OCI-LY3 (cell line): ENCODE measurements at regions not wholly inside any gene's neighbourhood (a gene's known extent, or its start where the extent isn't known, plus 50 kb on each side); places are given as distances from the start of the nearest gene placed in this dataset.

Experiments
- H2AFZ ChIP-seq: fragments of 200-600, 300-600 bp; shearing (Covaris generic); 2 replicates; pipeline ENCODE4 v1.6.0; 2014; ENCODE audit warnings: antibody characterized with exemption, low read depth, low read length
- H3K27ac ChIP-seq: fragments of 200-600, 300-600 bp; sonication (generic); 2 replicates; pipeline ENCODE4 v1.5.1; 2014; ENCODE audit warnings: mild to moderate bottlenecking, low read length, moderate library complexity, mixed read lengths
- H3K27me3 ChIP-seq: fragments of 200-600, 300-600 bp; sonication (generic); 2 replicates; pipeline ENCODE4 v1.6.1; 2014; ENCODE audit warnings: low read depth, low read length, mixed read lengths
- H3K36me3 ChIP-seq: fragments of 200-600, 300-600 bp; sonication (generic); replicated peaks from 2 replicates; pipeline ENCODE3; 2014; ENCODE audit warnings: low read depth, low read length, mixed read lengths
- H3K4me1 ChIP-seq: fragments of 300-600, 200-600 bp; sonication (generic); 2 replicates; pipeline ENCODE4 v1.6.1; 2014; ENCODE audit warnings: low read length, mixed read lengths
- H3K4me2 ChIP-seq: fragments of 200-600, 300-600 bp; sonication (generic); 2 replicates; pipeline ENCODE4 v1.6.1; 2014; ENCODE audit warnings: low read length, mixed read lengths
- H3K4me3 ChIP-seq: fragments of 300-600, 200-600 bp; sonication (generic); 2 replicates; pipeline ENCODE4 v1.5.1; 2014; ENCODE audit warnings: antibody characterized with exemption, mild to moderate bottlenecking, low read length, moderate library complexity
- H3K79me2 ChIP-seq: fragments of 300-600, 200-600 bp; shearing (Covaris generic); 2 replicates; pipeline ENCODE4 v1.6.1; 2014; ENCODE audit warnings: mild to moderate bottlenecking, low read length, mixed read lengths
- H3K9ac ChIP-seq: fragments of 300-600, 200-600 bp; shearing (Covaris generic); 2 replicates; pipeline ENCODE4 v1.6.0; 2014; ENCODE audit warnings: mild to moderate bottlenecking, low read length, moderate library complexity
- H3K9me3 ChIP-seq: fragments of 200-600, 300-600 bp; shearing (Covaris generic); 2 replicates; pipeline ENCODE4 v1.6.1; 2014; ENCODE audit warnings: low read length, mixed read lengths; ENCODE audit not compliant: insufficient read depth
- H4K20me1 ChIP-seq: fragments of 200-600, 300-600 bp; sonication (generic); 2 replicates; pipeline ENCODE4 v1.6.1; 2016; ENCODE audit warnings: low read length, mixed read lengths; ENCODE audit not compliant: insufficient read depth
- EZH2phosphoT487 ChIP-seq: fragments of 200-600 bp; shearing (Covaris generic); IDR thresholded peaks from 2 replicates; pipeline ENCODE4 v1.6.1; 2018; ENCODE audit warnings: antibody characterized with exemption, mixed run types, low read depth
- TF ChIP-seq, protein P1 (sequence below): fragments of 200-600, 300-600 bp; sonication (generic); IDR thresholded peaks from 2 replicates; pipeline ENCODE4 v1.5.1; 2014; ENCODE audit warnings: antibody characterized with exemption, low read length, low read depth

DNA sequence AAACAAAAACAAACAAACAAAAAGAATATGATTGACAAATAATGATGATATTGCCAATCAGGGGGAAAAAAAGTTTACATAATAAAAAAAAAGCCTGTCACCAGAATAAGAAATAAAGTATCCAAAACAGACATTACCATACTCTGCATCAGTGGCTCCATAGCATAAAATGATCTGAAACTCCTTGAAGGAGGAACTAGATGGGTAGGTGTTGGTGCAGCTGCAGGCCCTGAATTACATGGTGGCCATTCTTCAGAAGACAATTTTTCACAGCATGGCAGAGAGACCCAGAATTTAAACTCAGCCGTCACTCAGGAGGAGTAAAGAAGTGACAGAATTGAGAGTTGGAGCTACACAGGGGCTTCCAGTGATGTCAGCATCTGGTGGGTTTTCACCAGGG, 60.2 kb downstream of the GLUL start:
- Histone ChIP-seq H3K27me3 (peaks cover 22% of the 10 kb centered on the region), H2AFZ (peak overlapping the region; percentile 22; the same call in 1 of the 2 replicates), H3K79me2 (no peaks in the 10 kb centered on the region), H3K36me3 (no peaks in the 10 kb centered on the region), H3K4me3 (peak overlapping the region; percentile 41), H3K9me3 (peaks cover 4% of the 10 kb centered on the region; the same call in 1 of the 2 replicates), H3K27ac (peak overlapping the region; percentile 76), H3K9ac (no peak overlapping the region; the same call in 1 of the 2 replicates), H3K4me2 (peak overlapping the region; percentile 61), H4K20me1 (no peaks in the 10 kb centered on the region), H3K4me1 (peaks cover 22% of the 10 kb centered on the region)
- TF ChIP-seq EZH2phosphoT487, result no peak
- TF ChIP-seq, protein P1, sequence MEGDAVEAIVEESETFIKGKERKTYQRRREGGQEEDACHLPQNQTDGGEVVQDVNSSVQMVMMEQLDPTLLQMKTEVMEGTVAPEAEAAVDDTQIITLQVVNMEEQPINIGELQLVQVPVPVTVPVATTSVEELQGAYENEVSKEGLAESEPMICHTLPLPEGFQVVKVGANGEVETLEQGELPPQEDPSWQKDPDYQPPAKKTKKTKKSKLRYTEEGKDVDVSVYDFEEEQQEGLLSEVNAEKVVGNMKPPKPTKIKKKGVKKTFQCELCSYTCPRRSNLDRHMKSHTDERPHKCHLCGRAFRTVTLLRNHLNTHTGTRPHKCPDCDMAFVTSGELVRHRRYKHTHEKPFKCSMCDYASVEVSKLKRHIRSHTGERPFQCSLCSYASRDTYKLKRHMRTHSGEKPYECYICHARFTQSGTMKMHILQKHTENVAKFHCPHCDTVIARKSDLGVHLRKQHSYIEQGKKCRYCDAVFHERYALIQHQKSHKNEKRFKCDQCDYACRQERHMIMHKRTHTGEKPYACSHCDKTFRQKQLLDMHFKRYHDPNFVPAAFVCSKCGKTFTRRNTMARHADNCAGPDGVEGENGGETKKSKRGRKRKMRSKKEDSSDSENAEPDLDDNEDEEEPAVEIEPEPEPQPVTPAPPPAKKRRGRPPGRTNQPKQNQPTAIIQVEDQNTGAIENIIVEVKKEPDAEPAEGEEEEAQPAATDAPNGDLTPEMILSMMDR, result no peak

DNA sequence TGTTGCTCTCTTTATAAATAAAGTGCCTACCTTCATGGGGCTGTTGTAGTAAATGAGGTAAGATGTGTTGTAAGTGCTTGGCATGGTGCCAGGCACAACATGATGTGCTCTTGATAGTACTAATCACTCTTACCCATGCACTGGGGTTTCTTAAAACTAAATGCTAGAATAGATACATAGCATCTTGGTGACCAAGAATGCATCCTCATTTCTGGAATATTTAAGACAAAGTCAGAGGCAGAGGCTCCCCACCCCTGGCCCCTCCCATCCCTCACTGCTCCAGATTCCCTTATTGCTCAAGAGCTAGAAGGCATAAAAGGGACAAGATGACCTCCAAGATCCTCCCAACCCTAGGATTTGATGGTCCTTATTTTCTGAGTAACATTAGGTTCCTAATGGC, 61.3 kb downstream of the GLUL start:
- Histone ChIP-seq H3K4me2 (no peak overlapping the region), H3K27me3 (peaks cover 14% of the 10 kb centered on the region), H3K36me3 (no peaks in the 10 kb centered on the region), H3K27ac (no peak overlapping the region), H3K4me3 (no peak overlapping the region), H3K4me1 (peaks cover 22% of the 10 kb centered on the region), H2AFZ (no peak overlapping the region), H3K79me2 (no peaks in the 10 kb centered on the region), H3K9me3 (peaks cover 4% of the 10 kb centered on the region; the same call in 1 of the 2 replicates), H3K9ac (no peak overlapping the region), H4K20me1 (no peaks in the 10 kb centered on the region)
- TF ChIP-seq, protein P1, result no peak
- no peak for TF ChIP-seq EZH2phosphoT487

DNA sequence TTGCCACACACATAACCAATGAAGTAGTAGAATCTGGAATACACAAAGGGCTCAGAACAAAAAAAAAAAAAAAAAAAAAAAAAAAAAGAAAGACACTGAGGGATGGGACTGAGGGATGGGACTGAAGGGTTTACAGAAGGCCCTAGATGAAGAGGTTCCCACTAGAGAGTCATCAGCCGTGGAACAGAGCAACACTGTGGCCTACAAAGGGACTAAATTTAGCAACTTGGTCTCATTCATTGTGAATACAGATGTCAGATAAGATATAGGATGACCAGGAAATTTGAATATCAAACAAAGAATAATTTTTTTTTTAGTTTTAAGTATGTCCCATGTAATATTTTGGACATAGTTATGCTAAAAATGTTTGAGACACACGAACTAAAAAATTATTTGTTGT, 62.1 kb downstream of the GLUL start:
- no peak overlapping the region for H3K27ac ChIP-seq
- H2AFZ ChIP-seq, result no peak overlapping the region
- TF ChIP-seq, protein P1, result no peak
- no peak for TF ChIP-seq EZH2phosphoT487
- H3K4me3 ChIP-seq, result no peak overlapping the region
- H3K79me2 ChIP-seq, result no peaks in the 10 kb centered on the region
- peaks cover 6% of the 10 kb centered on the region; the same call in 1 of the 2 replicates for H3K27me3 ChIP-seq
- H4K20me1 ChIP-seq, result no peaks in the 10 kb centered on the region
- H3K9ac ChIP-seq, result no peak overlapping the region
- H3K36me3 ChIP-seq, result no peaks in the 10 kb centered on the region
- H3K9me3 ChIP-seq, result peaks cover 4% of the 10 kb centered on the region; the same call in 1 of the 2 replicates
- peaks cover 22% of the 10 kb centered on the region for H3K4me1 ChIP-seq
- H3K4me2 ChIP-seq, result no peak overlapping the region

DNA sequence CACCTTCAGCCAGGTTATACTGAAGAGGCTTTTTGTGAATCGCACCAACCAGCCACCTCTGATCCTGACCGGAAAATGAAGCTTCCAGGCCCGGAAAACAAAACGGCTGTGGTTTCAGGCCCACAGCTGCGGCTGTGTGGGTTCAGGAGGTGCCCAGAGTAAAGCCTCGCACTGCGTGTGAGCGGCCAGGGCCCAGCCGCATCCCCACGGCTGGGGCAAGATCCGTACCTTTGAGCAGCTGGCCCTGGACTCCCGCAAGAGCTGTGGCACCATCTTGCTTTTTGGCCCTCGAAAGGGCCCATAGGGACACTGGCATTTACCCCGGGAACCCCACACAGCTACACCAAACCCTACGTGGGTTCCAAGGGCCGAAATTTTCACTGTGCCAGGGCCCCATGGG, 63.0 kb downstream of the GLUL start:
- peaks cover 22% of the 10 kb centered on the region for H3K4me1 ChIP-seq
- H3K4me3 ChIP-seq, result no peak overlapping the region
- no peak overlapping the region for H3K4me2 ChIP-seq
- H2AFZ ChIP-seq, result no peak overlapping the region
- no peak for TF ChIP-seq EZH2phosphoT487
- TF ChIP-seq, protein P1, result no peak
- no peaks in the 10 kb centered on the region for H3K36me3 ChIP-seq
- no peaks in the 10 kb centered on the region for H3K79me2 ChIP-seq
- H3K27me3 ChIP-seq, result no peaks in the 10 kb centered on the region
- H3K9ac ChIP-seq, result no peak overlapping the region
- H3K27ac ChIP-seq, result no peak overlapping the region
- peaks cover 4% of the 10 kb centered on the region; the same call in 1 of the 2 replicates for H3K9me3 ChIP-seq
- H4K20me1 ChIP-seq, result no peaks in the 10 kb centered on the region
